B cell (primary cell): ENCODE measurements at regions not wholly inside any gene's neighbourhood (a gene's known extent, or its start where the extent isn't known, plus 50 kb on each side); places are given as distances from the start of the nearest gene placed in this dataset.

ENCODE experiments used
- ATAC-seq: fragments of 200-7000 bp; cut with Tn5 transposase; one replicate; pipeline ENCODE4 v1.10.0; 2021; ENCODE audit warnings: low read depth, mild to moderate bottlenecking, moderate number of reproducible peaks, moderate library complexity
- CTCF ChIA-PET: fragments of 350-600 bp; sonication (Branson Sonifier 250); formaldehyde crosslinking; loops from one replicate; lab custom pipeline; 2021; ENCODE audit warnings: antibody characterized with exemption, inconsistent platforms; lab: Charles Lee
- POLR2A ChIA-PET: fragments of 350-600 bp; sonication (Branson Sonifier 250); formaldehyde crosslinking; loops from one replicate; lab custom pipeline; 2021; ENCODE audit warnings: antibody characterized with exemption; lab: Charles Lee
- DNase-seq: peaks from one replicate; pipeline ENCODE4 v3.0.0; 2013
- H2AFZ ChIP-seq: 2 replicates; pipeline ENCODE4 v1.6.1; 2012; ENCODE audit warnings: mild to moderate bottlenecking, low read depth, low read length; ENCODE audit not compliant: insufficient read depth, poor library complexity, severe bottlenecking
- H3K27ac ChIP-seq, 2 donors: 1 replicate in 1 of 2; 2 replicates in 1 of 2; pipeline ENCODE4 v1.5.1; 2012 to 2013; ENCODE audit warnings: low read length in 2 of 2, mild to moderate bottlenecking in 2 of 2, moderate library complexity in 1 of 2
- H3K27me3 ChIP-seq, 4 experiments: fragments of 200-600 bp in 1 of 4; sonication (generic) in 1 of 4; replicated peaks in 1 of 4; 1 replicate in 2 of 4; 2 replicates in 2 of 4; pipeline versions ENCODE4 v1.6.1 to v1.7.0; 2013 to 2016; ENCODE audit warnings: low read length in 3 of 4, mild to moderate bottlenecking in 2 of 4, mixed read lengths in 1 of 4, moderate library complexity in 1 of 4; ENCODE audit not compliant: insufficient read depth in 4 of 4, control insufficient read depth in 3 of 4; ENCODE audit errors: control extremely low read depth in 1 of 4
- H3K36me3 ChIP-seq, 2 experiments: replicated peaks in 1 of 2; 1 replicate in 1 of 2; 2 replicates in 1 of 2; pipeline versions ENCODE4 v1.6.1 to v1.7.1; 2013; ENCODE audit warnings: low read length in 1 of 2; ENCODE audit not compliant: insufficient read depth in 2 of 2, control insufficient read depth in 1 of 2; ENCODE audit errors: control extremely low read depth in 1 of 2, extremely low read depth in 1 of 2
- H3K4me1 ChIP-seq, 2 donors: fragments of 200-600 bp in 1 of 2; sonication (generic) in 1 of 2; 1 replicate in 1 of 2; 2 replicates in 1 of 2; pipeline versions ENCODE4 v1.5.1 to v1.6.1; 2013 to 2017; ENCODE audit warnings: low read length in 2 of 2; ENCODE audit not compliant: control insufficient read depth in 2 of 2, insufficient read depth in 2 of 2
- H3K4me2 ChIP-seq: replicated peaks from 2 replicates; pipeline ENCODE3; 2012; ENCODE audit warnings: mild to moderate bottlenecking, low read depth, low read length; ENCODE audit not compliant: poor library complexity, severe bottlenecking
- H3K4me3 ChIP-seq, 5 experiments: fragments of 200-600 bp in 1 of 5; sonication (generic) in 1 of 5; 1 replicate in 3 of 5; 2 replicates in 2 of 5; pipeline versions ENCODE4 v1.5.1 to v1.7.0; 2011 to 2016; ENCODE audit warnings: low read length in 4 of 5, mild to moderate bottlenecking in 4 of 5, low read depth in 2 of 5, control low read depth in 1 of 5, moderate library complexity in 1 of 5; ENCODE audit not compliant: insufficient read depth in 1 of 5; ENCODE audit errors: control extremely low read depth in 1 of 5, extremely low read depth in 1 of 5
- H3K79me2 ChIP-seq: fragments of 200-600 bp; sonication (generic); one replicate; pipeline ENCODE4 v1.6.0; 2016; ENCODE audit warnings: low read length; ENCODE audit not compliant: control insufficient read depth, insufficient read depth
- H3K9ac ChIP-seq: fragments of 200-600 bp; sonication (generic); 2 replicates; pipeline ENCODE4 v1.6.1; 2017; ENCODE audit warnings: mild to moderate bottlenecking, low read length, moderate library complexity
- H3K9me3 ChIP-seq, 3 donors: one replicate each; pipeline versions ENCODE4 v1.6.1 to v1.7.1; 2013; ENCODE audit warnings: low read length in 2 of 3; ENCODE audit not compliant: control insufficient read depth in 2 of 3, insufficient read depth in 1 of 3; ENCODE audit errors: control extremely low read depth in 1 of 3
- H4K20me1 ChIP-seq: 2 replicates; pipeline ENCODE4 v1.6.0; 2012; ENCODE audit warnings: mild to moderate bottlenecking, low read length; ENCODE audit not compliant: insufficient read depth, control insufficient read depth, poor library complexity, severe bottlenecking
- H3K27ac Mint-ChIP-seq: one replicate; pipeline ENCODE4 v1.8.0; 2021; ENCODE audit warnings: mixed read lengths
- H3K27me3 Mint-ChIP-seq: one replicate; pipeline ENCODE4 v1.8.0; 2021; ENCODE audit warnings: mixed read lengths
- H3K4me1 Mint-ChIP-seq: one replicate; pipeline ENCODE4 v1.8.0; 2021; ENCODE audit warnings: mixed read lengths
- H3K4me3 Mint-ChIP-seq: one replicate; pipeline ENCODE4 v1.8.0; 2021; ENCODE audit warnings: mixed read lengths
- H3K9me3 Mint-ChIP-seq: one replicate; pipeline ENCODE4 v1.8.0; 2022; ENCODE audit warnings: mixed read lengths; ENCODE audit not compliant: insufficient read depth
- CTCF ChIP-seq: fragments of 200-600 bp; IDR thresholded peaks from one replicate; pipeline ENCODE4 v1.8.0; 2022; ENCODE audit warnings: antibody characterized with exemption, mild to moderate bottlenecking
- EZH2 ChIP-seq: IDR thresholded peaks from 2 replicates; pipeline ENCODE4 v1.6.1; 2012; ENCODE audit warnings: borderline replicate concordance, low read depth, mild to moderate bottlenecking, moderate library complexity, low read length; ENCODE audit not compliant: insufficient read depth, poor library complexity, severe bottlenecking
- WGBS: methylation state at CpG from one replicate; pipeline ENCODE4 v1.1.5; 2013; ENCODE audit warnings: missing lambda C conversion rate; ENCODE audit not compliant: insufficient coverage; 5-methylcytosine and 5-hydroxymethylcytosine counted together
- intact Hi-C: fragments of 100-400 bp; cut with micrococcal nuclease; formaldehyde crosslinking; loops from one replicate; pipeline ENCODE4 v1.10.0; 2022

DNA sequence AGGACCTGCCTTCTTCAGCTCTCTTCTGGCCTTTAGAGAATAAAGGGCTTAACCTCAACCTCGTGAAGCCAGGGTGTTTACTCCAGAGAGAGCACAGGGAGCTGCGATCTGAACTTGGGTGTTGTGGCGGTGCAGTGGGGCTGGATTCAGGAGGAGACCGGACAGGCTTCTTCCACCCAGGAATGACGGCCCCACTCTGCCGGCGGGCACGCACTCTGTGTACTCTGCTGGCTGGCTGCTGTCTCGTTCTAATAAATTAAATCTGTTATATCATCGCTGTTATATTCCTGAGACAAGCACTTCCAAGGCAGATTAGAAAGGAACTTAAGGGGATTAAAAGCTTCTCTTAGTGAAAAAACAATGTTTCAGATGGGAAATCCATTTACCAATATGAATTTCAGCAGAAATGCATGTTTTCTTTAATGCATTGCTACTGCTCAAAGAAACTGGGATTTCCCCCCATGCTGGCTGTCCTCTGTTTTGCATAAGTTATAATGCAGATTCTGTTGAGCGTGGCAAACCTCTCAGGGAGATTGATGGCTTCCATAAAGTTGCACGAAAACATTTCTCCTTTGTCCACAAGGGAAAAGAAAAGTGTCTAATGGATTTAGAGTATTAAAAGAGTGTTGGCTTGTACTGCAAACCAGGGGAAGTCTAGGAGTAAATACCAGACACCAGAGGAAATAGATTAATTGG, 168.6 kb upstream of the IRX3 start:
- Histone ChIP-seq H3K27ac (no peak overlapping the region), H3K4me3 (no peak overlapping the region), H3K4me1 (no peaks in the 10 kb centered on the region), H3K36me3 (no peaks in the 10 kb centered on the region), H2AFZ (no peak overlapping the region), H3K4me2 (no peak overlapping the region), H4K20me1 (no peaks in the 10 kb centered on the region), H3K9ac (no peak overlapping the region), H3K9me3 (peaks cover 0 to 6% (median 0%) of the 10 kb centered on the region in 3 donors), H3K79me2 (no peaks in the 10 kb centered on the region), H3K27me3 (no peaks in the 10 kb centered on the region)
- no peak overlapping the region for H3K4me3 Mint-ChIP-seq
- intact Hi-C loops, result no loop called here
- TF ChIP-seq EZH2 (no peak), CTCF (no peak)
- ChIA-PET POLR2A (no interaction called here), CTCF (no interaction called here)
- ATAC-seq (no peak), DNase-seq (no peak)
- no peaks in the 10 kb centered on the region for H3K9me3 Mint-ChIP-seq
- H3K27ac Mint-ChIP-seq, result no peak overlapping the region
- peaks cover 6% of the 10 kb centered on the region for H3K27me3 Mint-ChIP-seq
- 84% methylated on average over 3 of the region's 12 CpGs for WGBS
- H3K4me1 Mint-ChIP-seq, result no peaks in the 10 kb centered on the region

GRCh38 chr16:54454616-54455015, 168.0 kb upstream of the IRX3 start:
- DNase-seq (no peak), ATAC-seq (no peak)
- Histone ChIP-seq H3K27ac (no peak overlapping the region), H2AFZ (no peak overlapping the region), H3K4me2 (no peak overlapping the region), H3K36me3 (no peaks in the 10 kb centered on the region), H3K79me2 (no peaks in the 10 kb centered on the region), H3K9ac (no peak overlapping the region), H3K9me3 (peaks cover 0 to 6% (median 0%) of the 10 kb centered on the region in 3 donors), H3K27me3 (no peaks in the 10 kb centered on the region), H4K20me1 (no peaks in the 10 kb centered on the region), H3K4me3 (no peak overlapping the region), H3K4me1 (no peaks in the 10 kb centered on the region)
- POLR2A ChIA-PET, result no interaction called here
- CTCF ChIA-PET, result no interaction called here
- TF ChIP-seq EZH2 (no peak), CTCF (no peak)
- no peaks in the 10 kb centered on the region for H3K4me1 Mint-ChIP-seq
- no peaks in the 10 kb centered on the region for H3K9me3 Mint-ChIP-seq
- intact Hi-C loops, result no loop called here
- H3K27me3 Mint-ChIP-seq, result peaks cover 3% of the 10 kb centered on the region
- H3K4me3 Mint-ChIP-seq, result no peak overlapping the region
- H3K27ac Mint-ChIP-seq, result no peak overlapping the region
- WGBS, result 35% methylated on average over 6 of the region's 8 CpGs
